Limb (tissue), 2 donors: ENCODE measurements at regions not wholly inside any gene's neighbourhood (a gene's known extent, or its start where the extent isn't known, plus 50 kb on each side); places are given as distances from the start of the nearest gene placed in this dataset.
"Not testable (repeated sequence)": the region's sequence is repeated elsewhere in the genome, so short reads cannot be mapped to it uniquely, and the experiment has no call there.

Source experiments
- DNase-seq, 2 donors: peaks; one replicate each; pipeline ENCODE4 v3.0.0-alpha.2; 2016; ENCODE audit errors: extremely low spot score in 2 of 2

GRCh38 chr10:124245806-124246440 lies 152.5 kb upstream of the CHST15 start:
- DNase-seq = no peak

GRCh38 chr10:124245191-124245590 lies 151.8 kb upstream of the CHST15 start:
- no peak for DNase-seq

GRCh38 chr10:124244256-124244877 lies 151.0 kb upstream of the CHST15 start:
- DNase-seq = no peak

- DNase-seq = no peak
Measured at GRCh38 chr10:124243702-124244121, 150.3 kb upstream of the CHST15 start.

- DNase-seq = no peak
Measured at GRCh38 chr10:124242791-124243190, 149.4 kb upstream of the CHST15 start.

GRCh38 chr10:124242365-124242764 lies 149.0 kb upstream of the CHST15 start:
- DNase-seq = no peak

GRCh38 chr10:124241510-124241909 lies 148.1 kb upstream of the CHST15 start:
- not testable (repeated sequence) for DNase-seq

- no peak for DNase-seq
Measured at GRCh38 chr10:124240839-124241291, 147.5 kb upstream of the CHST15 start.

GRCh38 chr10:124239696-124240095 lies 146.3 kb upstream of the CHST15 start:
- DNase-seq = no peak

GRCh38 chr10:124239134-124239533 lies 145.7 kb upstream of the CHST15 start:
- DNase-seq = no peak

GRCh38 chr10:124238367-124238766 lies 145.0 kb upstream of the CHST15 start:
- DNase-seq = no peak

GRCh38 chr10:124237282-124237961 lies 144.0 kb upstream of the CHST15 start:
- DNase-seq = no peak

GRCh38 chr10:124236816-124237215 lies 143.4 kb upstream of the CHST15 start:
- no peak for DNase-seq

GRCh38 chr10:124236136-124236535 lies 142.7 kb upstream of the CHST15 start:
- DNase-seq = no peak

- DNase-seq = no peak
Measured at GRCh38 chr10:124235232-124235631, 141.8 kb upstream of the CHST15 start.

GRCh38 chr10:124233546-124234138 lies 140.2 kb upstream of the CHST15 start:
- DNase-seq = no peak

GRCh38 chr10:124232686-124233545 lies 139.5 kb upstream of the CHST15 start:
- no peak for DNase-seq

- no peak for DNase-seq
Measured at GRCh38 chr10:124231168-124232155, 138.1 kb upstream of the CHST15 start.

- DNase-seq = no peak
Measured at GRCh38 chr10:124230635-124231167, 137.3 kb upstream of the CHST15 start.
